ENCODE measurements at regions not wholly inside any gene's neighbourhood (a gene's known extent, or its start where the extent isn't known, plus 50 kb on each side); places are given as distances from the start of the nearest gene placed in this dataset.

DNA sequence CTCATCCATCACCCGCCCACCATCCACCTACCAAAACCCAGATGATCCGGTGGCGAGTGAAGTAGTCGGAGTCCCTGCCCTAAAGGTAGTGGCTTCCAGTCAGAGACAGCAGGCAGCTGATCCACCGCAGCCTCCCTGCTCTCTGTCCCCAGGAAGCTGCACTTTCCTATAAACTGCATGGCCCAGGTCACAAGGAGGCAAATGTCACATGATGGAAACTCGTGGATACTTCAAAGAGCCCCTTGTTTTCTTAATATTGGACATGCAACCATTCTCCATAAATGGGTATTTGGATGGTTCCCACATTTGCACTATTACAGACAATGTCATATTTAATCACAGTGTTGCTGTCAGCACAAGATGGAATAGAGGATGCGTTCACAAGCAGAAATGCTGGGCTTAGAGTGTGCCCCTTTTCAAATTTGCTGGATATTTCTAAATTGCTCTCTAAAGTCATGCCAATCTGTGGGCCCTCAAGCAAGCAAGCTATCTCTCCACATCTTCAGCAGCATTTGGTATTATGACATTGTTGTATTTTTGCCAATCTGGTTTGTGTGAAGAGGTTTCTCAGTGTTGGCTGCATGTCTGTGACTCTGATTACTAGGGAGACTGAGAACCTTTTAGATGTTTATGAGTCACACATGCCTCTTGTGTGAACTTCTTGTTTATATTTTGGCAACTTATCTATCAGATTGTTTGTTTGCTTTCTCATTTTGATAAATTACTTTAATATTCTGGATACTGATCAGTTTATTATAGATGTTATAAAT, 822.0 kb downstream of the TNS3 start:
- intact Hi-C loops (cut with DNase I) = no loop called here
- H3K36me3 ChIP-seq (replicated peaks in 1 of 2; ENCODE audit: insufficient read depth in 1 of 2, low read depth in 2 of 2) = no peaks in the 10 kb centered on the region
- H3K27ac ChIP-seq = no peak overlapping the region
- ATAC-seq = no peak
- H3K9me3 ChIP-seq = no peaks in the 10 kb centered on the region
- TF ChIP-seq CTCF (IDR thresholded peaks at IDR 0.05) = no peak
- TF ChIP-seq POLR2A (IDR thresholded peaks at IDR 0.05) = no peak
- no peak overlapping the region for H3K4me3 ChIP-seq
- no peak for DNase-seq
- H3K4me1 ChIP-seq = no peaks in the 10 kb centered on the region
- WGBS, 2 donors = 90 to 94% methylated on average over 7 of the region's 7 CpGs
- no peaks in the 10 kb centered on the region for H3K27me3 ChIP-seq

DNA sequence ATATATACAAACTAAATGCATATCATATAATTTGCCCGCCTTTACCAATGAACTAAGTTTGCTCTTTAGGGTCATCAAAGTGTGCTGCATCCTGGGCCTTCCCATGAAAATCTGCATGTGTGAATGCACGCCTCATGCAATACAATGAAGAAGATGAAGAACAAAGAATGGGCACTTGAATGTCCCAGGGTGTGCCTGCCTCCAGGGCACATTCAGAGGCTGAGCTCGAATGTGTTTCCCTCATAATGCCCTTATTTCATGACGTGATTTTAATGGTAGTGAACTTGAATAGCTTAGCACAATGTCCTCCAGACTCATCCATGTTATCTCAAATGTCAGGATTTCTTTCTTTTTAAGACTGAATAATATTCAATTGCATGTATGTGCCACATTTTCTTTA, 824.9 kb downstream of the TNS3 start:
- Histone ChIP-seq H3K9me3 (no peaks in the 10 kb centered on the region), H3K27me3 (no peaks in the 10 kb centered on the region), H3K4me3 (no peak overlapping the region), H3K4me1 (no peaks in the 10 kb centered on the region), H3K36me3 (replicated peaks in 1 of 2; ENCODE audit: insufficient read depth in 1 of 2, low read depth in 2 of 2) (no peaks in the 10 kb centered on the region), H3K27ac (no peak overlapping the region)
- WGBS, 2 donors = 76 to 86% methylated on average over 4 of the region's 4 CpGs
- DNase-seq (no peak), ATAC-seq (no peak)
- no peak for TF ChIP-seq POLR2A (IDR thresholded peaks at IDR 0.05)
- TF ChIP-seq CTCF (IDR thresholded peaks at IDR 0.05) = no peak
- intact Hi-C loops (cut with DNase I) = no loop called here

- Histone ChIP-seq H3K4me1 (no peaks in the 10 kb centered on the region), H3K36me3 (replicated peaks in 1 of 2; ENCODE audit: insufficient read depth in 1 of 2, low read depth in 2 of 2) (no peaks in the 10 kb centered on the region), H3K9me3 (no peaks in the 10 kb centered on the region), H3K27ac (no peak overlapping the region), H3K4me3 (no peak overlapping the region), H3K27me3 (no peaks in the 10 kb centered on the region)
- ATAC-seq (no peak), DNase-seq (no peak)
- intact Hi-C loops (cut with DNase I) = no loop called here
- WGBS, 2 donors = 88 to 97% methylated on average over 1 of the region's 1 CpG
- no peak for TF ChIP-seq POLR2A (IDR thresholded peaks at IDR 0.05)
- no peak for TF ChIP-seq CTCF (IDR thresholded peaks at IDR 0.05)
Measured at GRCh38 chr7:46756256-46756655, 825.7 kb downstream of the TNS3 start.

DNA sequence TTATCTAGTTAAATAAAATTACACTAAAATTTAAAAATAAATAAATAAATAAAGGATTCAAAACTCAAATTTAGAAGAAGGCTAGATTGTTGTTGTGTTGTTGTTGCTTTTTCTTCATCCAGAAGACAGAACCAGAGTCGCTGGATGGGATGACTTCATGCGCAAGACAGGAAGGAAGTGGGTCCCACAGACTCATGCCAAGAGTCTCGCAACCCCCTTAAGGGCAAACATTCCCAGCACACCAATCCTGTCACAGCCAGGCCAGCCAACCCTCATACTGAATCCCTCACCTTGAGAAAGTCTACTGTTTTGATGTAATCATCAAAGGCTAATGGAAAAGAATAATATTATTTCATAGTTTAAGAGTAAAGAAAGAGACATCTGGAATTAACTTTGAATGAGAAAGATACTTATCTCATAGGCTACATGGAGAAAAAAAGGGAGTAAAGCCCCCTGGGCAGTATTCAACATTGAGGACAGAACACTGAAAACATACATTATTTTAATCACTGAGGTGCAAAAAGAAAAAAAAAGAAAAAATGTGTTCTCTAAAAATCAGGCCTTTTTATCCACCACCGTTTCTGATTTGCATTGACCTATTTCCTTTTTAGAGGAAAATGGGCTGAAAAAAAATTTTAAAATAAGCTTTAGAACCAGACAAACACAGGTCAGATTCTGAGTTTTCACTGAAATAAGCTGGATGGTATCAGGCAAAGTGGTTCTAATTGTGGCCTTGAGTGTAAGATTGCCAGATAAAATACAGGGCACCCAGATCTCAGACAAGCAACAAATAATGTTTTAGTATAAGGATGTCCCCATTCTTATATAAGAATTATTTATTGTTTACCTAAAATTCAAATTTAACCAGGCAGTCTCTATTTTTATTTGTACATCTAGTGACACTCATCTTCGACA, 826.5 kb downstream of the TNS3 start:
- WGBS, 2 donors = 76 to 79% methylated on average over 5 of the region's 5 CpGs
- H3K27me3 ChIP-seq = no peaks in the 10 kb centered on the region
- no peak for TF ChIP-seq POLR2A (IDR thresholded peaks at IDR 0.05)
- TF ChIP-seq CTCF (IDR thresholded peaks at IDR 0.05) = no peak
- no peaks in the 10 kb centered on the region for H3K9me3 ChIP-seq
- no peak overlapping the region for H3K4me3 ChIP-seq
- intact Hi-C loops (cut with DNase I) = no loop called here
- DNase-seq (no peak), ATAC-seq (no peak)
- no peaks in the 10 kb centered on the region for H3K4me1 ChIP-seq
- H3K27ac ChIP-seq = no peak overlapping the region
- H3K36me3 ChIP-seq (replicated peaks in 1 of 2; ENCODE audit: insufficient read depth in 1 of 2, low read depth in 2 of 2) = no peaks in the 10 kb centered on the region
